ENCODE measurements at regions not wholly inside any gene's neighbourhood (a gene's known extent, or its start where the extent isn't known, plus 50 kb on each side); places are given as distances from the start of the nearest gene placed in this dataset.

- DNase-seq (ENCODE audit: low read depth), result no peak
- TF ChIP-seq CTCF (conservative IDR thresholded peaks at IDR 0.05; ENCODE audit: low read length), result no peak
- H3K4me3 ChIP-seq (ENCODE audit: low read length), result no peak overlapping the region
These were observed 142.4 kb downstream of the TLR5 start for GRCh38 chr1:223000632-223001031.

- peak; percentile 17 for TF ChIP-seq CTCF (conservative IDR thresholded peaks at IDR 0.05; ENCODE audit: low read length)
- DNase-seq (ENCODE audit: low read depth), result peak; percentile 20
- no peak overlapping the region for H3K4me3 ChIP-seq (ENCODE audit: low read length)
These were observed 141.1 kb downstream of the TLR5 start for GRCh38 chr1:223001653-223002634.

DNA sequence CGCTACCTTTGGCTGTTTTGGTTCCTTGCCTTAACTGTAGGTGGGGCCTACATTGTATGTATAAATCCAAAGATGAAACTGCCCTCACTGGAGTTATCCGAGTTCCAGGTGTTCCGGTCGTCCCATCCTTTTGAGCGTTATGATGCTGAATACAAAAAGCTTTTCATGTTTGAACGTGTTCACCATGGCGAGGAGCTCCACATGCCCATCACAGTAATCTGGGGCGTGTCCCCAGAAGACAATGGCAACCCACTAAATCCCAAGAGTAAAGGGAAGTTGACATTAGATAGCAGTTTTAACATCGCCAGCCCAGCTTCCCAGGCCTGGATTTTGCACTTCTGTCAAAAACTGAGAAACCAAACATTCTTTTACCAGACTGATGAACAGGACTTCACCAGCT, 139.5 kb downstream of the TLR5 start:
- DNase-seq (ENCODE audit: low read depth), result no peak
- no peak overlapping the region for H3K4me3 ChIP-seq (ENCODE audit: low read length)

GRCh38 chr1:223006371-223006770, 136.7 kb downstream of the TLR5 start:
- no peak for DNase-seq (ENCODE audit: low read depth)
- no peak overlapping the region for H3K4me3 ChIP-seq (ENCODE audit: low read length)
- TF ChIP-seq CTCF (conservative IDR thresholded peaks at IDR 0.05; ENCODE audit: low read length), result no peak

More for the DNA sequence above, 139.5 kb downstream of the TLR5 start:
- no peak for TF ChIP-seq CTCF (conservative IDR thresholded peaks at IDR 0.05; ENCODE audit: low read length)

GRCh38 chr1:223006917-223007648, 136.0 kb downstream of the TLR5 start:
- peak; percentile 25 for DNase-seq (ENCODE audit: low read depth)
- H3K4me3 ChIP-seq (ENCODE audit: low read length), result no peak overlapping the region
- TF ChIP-seq CTCF (conservative IDR thresholded peaks at IDR 0.05; ENCODE audit: low read length), result no peak

DNA sequence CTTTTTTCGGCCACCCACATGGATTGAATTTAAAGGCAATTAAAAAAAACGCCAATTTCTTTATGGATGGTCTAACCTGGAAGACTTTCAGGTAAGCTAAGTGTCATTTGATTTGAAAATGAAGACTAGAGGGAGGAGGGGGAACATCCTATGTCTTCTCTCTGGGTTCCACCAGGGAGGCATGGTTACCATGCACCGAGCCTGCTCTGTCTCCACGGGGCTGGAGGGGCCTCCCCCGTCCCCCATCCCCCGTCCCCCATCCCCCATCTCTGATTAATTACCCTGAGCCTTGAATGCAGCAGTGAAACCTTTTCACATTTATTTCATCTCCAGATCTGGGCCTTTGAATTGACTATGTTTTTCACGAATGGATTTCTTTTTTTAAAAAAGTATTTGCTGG, 135.1 kb downstream of the TLR5 start:
- H3K4me3 ChIP-seq (ENCODE audit: low read length), result no peak overlapping the region
- TF ChIP-seq CTCF (conservative IDR thresholded peaks at IDR 0.05; ENCODE audit: low read length), result no peak
- DNase-seq (ENCODE audit: low read depth), result no peak
